CD4-positive, alpha-beta memory T cell (primary cell): ENCODE measurements at regions not wholly inside any gene's neighbourhood (a gene's known extent, or its start where the extent isn't known, plus 50 kb on each side); places are given as distances from the start of the nearest gene placed in this dataset.

Experiments used
- CTCF ChIA-PET: fragments of 350-600 bp; sonication (Branson Sonifier 250); formaldehyde crosslinking; loops from one replicate; lab custom pipeline; 2021; ENCODE audit warnings: inconsistent platforms; ENCODE audit not compliant: partially characterized antibody; lab: Charles Lee
- POLR2A ChIA-PET: fragments of 350-600 bp; sonication (Branson Sonifier 250); formaldehyde crosslinking; loops from one replicate; lab custom pipeline; 2021; ENCODE audit not compliant: partially characterized antibody; lab: Charles Lee
- DNase-seq, 5 donors: peaks; one replicate each; pipeline versions ENCODE4 v3.0.0 to v3.0.0-alpha.2; 2020 to 2022; ENCODE audit warnings: mixed read lengths in 1 of 5
- H3K27ac ChIP-seq: one replicate; pipeline ENCODE4 v1.7.0; 2013; ENCODE audit warnings: low read depth, low read length
- H3K27me3 ChIP-seq: 2 replicates; pipeline ENCODE4 v1.7.0; 2013; ENCODE audit warnings: mild to moderate bottlenecking, low read length, moderate library complexity; ENCODE audit not compliant: insufficient read depth
- H3K36me3 ChIP-seq: 2 replicates; pipeline ENCODE4 v1.7.0; 2013; ENCODE audit warnings: mild to moderate bottlenecking, low read length, moderate library complexity; ENCODE audit not compliant: insufficient read depth
- H3K4me1 ChIP-seq: 2 replicates; pipeline ENCODE4 v1.7.0; 2013; ENCODE audit warnings: mild to moderate bottlenecking, low read length, moderate library complexity; ENCODE audit not compliant: insufficient read depth
- H3K4me3 ChIP-seq, 2 donors: one replicate each; pipeline ENCODE4 v1.7.0; 2013; ENCODE audit warnings: low read length in 2 of 2, mild to moderate bottlenecking in 1 of 2
- H3K9me3 ChIP-seq, 2 donors: one replicate each; pipeline ENCODE4 v1.7.0; 2013; ENCODE audit warnings: low read length in 2 of 2, control low read depth in 1 of 2; ENCODE audit not compliant: control insufficient read depth in 1 of 2
- H3K27ac Mint-ChIP-seq, 7 donors: one replicate each; pipeline ENCODE4 v1.8.0; 2020 to 2021; ENCODE audit warnings: mixed read lengths in 7 of 7, mild to moderate bottlenecking in 6 of 7, inconsistent platforms in 3 of 7, moderate library complexity in 3 of 7
- H3K27me3 Mint-ChIP-seq, 2 donors: one replicate each; pipeline ENCODE4 v1.8.0; 2020 to 2021; ENCODE audit warnings: mixed read lengths in 2 of 2
- H3K36me3 Mint-ChIP-seq, 2 donors: one replicate each; pipeline ENCODE4 v1.8.0; 2020 to 2021; ENCODE audit warnings: mixed read lengths in 2 of 2, inconsistent platforms in 1 of 2, mild to moderate bottlenecking in 1 of 2
- H3K4me1 Mint-ChIP-seq, 4 donors: one replicate each; pipeline ENCODE4 v1.8.0; 2020 to 2021; ENCODE audit warnings: mixed read lengths in 4 of 4, mild to moderate bottlenecking in 1 of 4
- H3K4me3 Mint-ChIP-seq, 8 donors: one replicate each; pipeline ENCODE4 v1.8.0; 2020 to 2021; ENCODE audit warnings: mixed read lengths in 8 of 8, mild to moderate bottlenecking in 7 of 8, moderate library complexity in 6 of 8, inconsistent platforms in 3 of 8
- H3K9me3 Mint-ChIP-seq, 8 donors: one replicate each; pipeline ENCODE4 v1.8.0; 2020 to 2021; ENCODE audit warnings: mixed read lengths in 8 of 8, mild to moderate bottlenecking in 5 of 8, inconsistent platforms in 3 of 8, moderate library complexity in 1 of 8
- intact Hi-C: fragments of 100-400 bp; cut with micrococcal nuclease; formaldehyde crosslinking; loops from one replicate; pipeline ENCODE4 v1.15.1; 2023

- Mint-ChIP-seq H3K36me3 (no peaks in the 10 kb centered on the region), H3K4me3 (no peak overlapping the region), H3K27me3 (peaks cover 5 to 6% of the 10 kb centered on the region in 2 donors), H3K27ac (no peak overlapping the region), H3K4me1 (no peaks in the 10 kb centered on the region), H3K9me3 (no peaks in the 10 kb centered on the region)
- H3K4me3 ChIP-seq: no peak overlapping the region
- ChIA-PET CTCF (no interaction called here), POLR2A (no interaction called here)
- intact Hi-C loops: no loop called here
- no peaks in the 10 kb centered on the region for H3K36me3 ChIP-seq
- no peaks in the 10 kb centered on the region for H3K9me3 ChIP-seq
- H3K4me1 ChIP-seq: no peaks in the 10 kb centered on the region
- H3K27me3 ChIP-seq: no peaks in the 10 kb centered on the region
- H3K27ac ChIP-seq: no peak overlapping the region
- no peak for DNase-seq
Observed at GRCh38 chr12:41908206-41908605, 236.5 kb downstream of the GXYLT1 start.

GRCh38 chr12:41907550-41907949 is 237.1 kb downstream of the GXYLT1 start:
- Histone ChIP-seq H3K4me3 (no peak overlapping the region), H3K4me1 (no peaks in the 10 kb centered on the region), H3K27me3 (no peaks in the 10 kb centered on the region), H3K9me3 (no peaks in the 10 kb centered on the region), H3K36me3 (no peaks in the 10 kb centered on the region), H3K27ac (no peak overlapping the region)
- Mint-ChIP-seq H3K36me3 (no peaks in the 10 kb centered on the region), H3K9me3 (no peaks in the 10 kb centered on the region), H3K4me1 (no peaks in the 10 kb centered on the region), H3K27me3 (peaks cover 5 to 7% of the 10 kb centered on the region in 2 donors), H3K27ac (no peak overlapping the region), H3K4me3 (no peak overlapping the region)
- intact Hi-C loops: no loop called here
- ChIA-PET CTCF (no interaction called here), POLR2A (no interaction called here)
- no peak for DNase-seq

- POLR2A ChIA-PET: no interaction called here
- no peak for DNase-seq
- CTCF ChIA-PET: no interaction called here
Observed at GRCh38 chr12:41907021-41907420, 237.7 kb downstream of the GXYLT1 start.

GRCh38 chr12:41905759-41906297 is 238.8 kb downstream of the GXYLT1 start:
- H3K4me3 Mint-ChIP-seq: no peak overlapping the region
- H3K27me3 Mint-ChIP-seq: peaks cover 2 to 5% of the 10 kb centered on the region in 2 donors
- H3K4me1 Mint-ChIP-seq: no peaks in the 10 kb centered on the region
- Histone ChIP-seq H3K4me1 (no peaks in the 10 kb centered on the region), H3K9me3 (no peaks in the 10 kb centered on the region), H3K4me3 (no peak overlapping the region), H3K36me3 (no peaks in the 10 kb centered on the region), H3K27ac (no peak overlapping the region), H3K27me3 (no peaks in the 10 kb centered on the region)
- no peak overlapping the region for H3K27ac Mint-ChIP-seq
- no peaks in the 10 kb centered on the region for H3K36me3 Mint-ChIP-seq
- ChIA-PET POLR2A (no interaction called here), CTCF (no interaction called here)
- intact Hi-C loops: no loop called here
- no peak for DNase-seq
- no peaks in the 10 kb centered on the region for H3K9me3 Mint-ChIP-seq

More at GRCh38 chr12:41907021-41907420, 237.7 kb downstream of the GXYLT1 start:
- Histone ChIP-seq H3K9me3 (no peaks in the 10 kb centered on the region), H3K36me3 (no peaks in the 10 kb centered on the region), H3K27me3 (no peaks in the 10 kb centered on the region), H3K4me1 (no peaks in the 10 kb centered on the region), H3K27ac (no peak overlapping the region), H3K4me3 (no peak overlapping the region)
- no peaks in the 10 kb centered on the region for H3K36me3 Mint-ChIP-seq
- intact Hi-C loops: no loop called here
- H3K4me1 Mint-ChIP-seq: no peaks in the 10 kb centered on the region
- no peak overlapping the region for H3K4me3 Mint-ChIP-seq
- no peaks in the 10 kb centered on the region for H3K9me3 Mint-ChIP-seq
- no peak overlapping the region for H3K27ac Mint-ChIP-seq
- H3K27me3 Mint-ChIP-seq: peaks cover 5 to 7% of the 10 kb centered on the region in 2 donors

GRCh38 chr12:41905073-41905758 is 239.5 kb downstream of the GXYLT1 start:
- H3K36me3 ChIP-seq: no peaks in the 10 kb centered on the region
- intact Hi-C loops: no loop called here
- POLR2A ChIA-PET: no interaction called here
- H3K4me1 ChIP-seq: no peaks in the 10 kb centered on the region
- CTCF ChIA-PET: no interaction called here
- Mint-ChIP-seq H3K4me3 (no peak overlapping the region), H3K4me1 (no peaks in the 10 kb centered on the region), H3K9me3 (no peaks in the 10 kb centered on the region), H3K27ac (no peak overlapping the region), H3K27me3 (peaks cover 0 to 3% of the 10 kb centered on the region in 2 donors), H3K36me3 (no peaks in the 10 kb centered on the region)
- no peak for DNase-seq
- H3K27me3 ChIP-seq: no peaks in the 10 kb centered on the region
- H3K9me3 ChIP-seq: no peaks in the 10 kb centered on the region
- no peak overlapping the region for H3K27ac ChIP-seq
- no peak overlapping the region for H3K4me3 ChIP-seq

GRCh38 chr12:41904041-41904440 is 240.6 kb downstream of the GXYLT1 start:
- Histone ChIP-seq H3K27me3 (no peaks in the 10 kb centered on the region), H3K27ac (no peak overlapping the region), H3K4me3 (no peak overlapping the region), H3K4me1 (no peaks in the 10 kb centered on the region), H3K36me3 (no peaks in the 10 kb centered on the region), H3K9me3 (no peaks in the 10 kb centered on the region)
- intact Hi-C loops: no loop called here
- Mint-ChIP-seq H3K36me3 (no peaks in the 10 kb centered on the region), H3K9me3 (no peaks in the 10 kb centered on the region), H3K4me3 (no peak overlapping the region), H3K4me1 (no peaks in the 10 kb centered on the region), H3K27ac (no peak overlapping the region), H3K27me3 (peaks cover 0 to 3% of the 10 kb centered on the region in 2 donors)
- CTCF ChIA-PET: interaction anchor here (0.6 kb wide), 1 partner anchor 338 kb away, joined by 3 read pairs; no protein-coding TSS in a partner anchor
- POLR2A ChIA-PET: no interaction called here
- no peak for DNase-seq

- no peaks in the 10 kb centered on the region for H3K9me3 ChIP-seq
- no peaks in the 10 kb centered on the region for H3K36me3 Mint-ChIP-seq
- no peak overlapping the region for H3K27ac Mint-ChIP-seq
- CTCF ChIA-PET: no interaction called here
- H3K9me3 Mint-ChIP-seq: peaks cover 0 to 3% (median 0%) of the 10 kb centered on the region in 8 donors
- intact Hi-C loops: no loop called here
- H3K27me3 Mint-ChIP-seq: peaks cover 2 to 3% of the 10 kb centered on the region in 2 donors
- no peaks in the 10 kb centered on the region for H3K4me1 Mint-ChIP-seq
- DNase-seq: no peak
- H3K4me3 ChIP-seq: no peak overlapping the region
- H3K27ac ChIP-seq: no peak overlapping the region
- no peak overlapping the region for H3K4me3 Mint-ChIP-seq
- H3K36me3 ChIP-seq: no peaks in the 10 kb centered on the region
- no peaks in the 10 kb centered on the region for H3K4me1 ChIP-seq
- POLR2A ChIA-PET: no interaction called here
- H3K27me3 ChIP-seq: no peaks in the 10 kb centered on the region
Observed at GRCh38 chr12:41903014-41903708, 241.5 kb downstream of the GXYLT1 start.
